Keratinocyte (primary cell): ENCODE measurements at regions not wholly inside any gene's neighbourhood (a gene's known extent, or its start where the extent isn't known, plus 50 kb on each side); places are given as distances from the start of the nearest gene placed in this dataset.

ENCODE experiments used
- EZH2 ChIP-seq: IDR thresholded peaks from one replicate; pipeline ENCODE4 v1.6.1; 2012; ENCODE audit warnings: inconsistent platforms, mild to moderate bottlenecking, low read length, moderate library complexity
- TF ChIP-seq, protein P1 (sequence below), 3 experiments: IDR thresholded peaks in 1 of 3; conservative IDR thresholded peaks in 1 of 3; optimal IDR thresholded peaks in 1 of 3; 2 replicates in 2 of 3; 3 replicates in 1 of 3; pipeline versions ENCODE3 to v1.5.1; 2011; ENCODE audit warnings: low read length in 3 of 3, mild to moderate bottlenecking in 3 of 3, moderate library complexity in 2 of 3, control low read depth in 1 of 3, inconsistent platforms in 1 of 3; ENCODE audit not compliant: insufficient read depth in 2 of 3; ENCODE audit errors: extremely low read depth in 1 of 3

DNA sequence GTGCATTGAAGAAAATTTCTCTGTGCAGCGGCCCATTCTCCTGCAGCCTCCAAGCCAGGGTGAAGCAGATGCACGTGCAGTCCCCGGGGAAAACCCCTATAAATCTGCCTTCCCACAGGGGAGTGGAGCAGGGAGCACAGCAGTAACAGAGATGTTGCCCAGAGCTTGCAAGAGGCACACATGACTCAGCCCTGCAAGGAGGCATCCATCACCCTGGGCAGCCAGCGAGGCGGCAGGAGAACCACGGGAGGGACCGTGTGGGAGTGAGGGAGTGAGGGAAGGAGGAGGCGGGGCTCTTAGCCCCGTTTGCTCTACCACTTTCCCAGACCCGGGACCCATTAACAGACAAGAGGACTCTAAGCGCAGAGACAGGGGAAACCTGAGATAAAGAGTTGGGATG lies 96.2 kb upstream of the ARAP3 start:
- TF ChIP-seq, protein P1, sequence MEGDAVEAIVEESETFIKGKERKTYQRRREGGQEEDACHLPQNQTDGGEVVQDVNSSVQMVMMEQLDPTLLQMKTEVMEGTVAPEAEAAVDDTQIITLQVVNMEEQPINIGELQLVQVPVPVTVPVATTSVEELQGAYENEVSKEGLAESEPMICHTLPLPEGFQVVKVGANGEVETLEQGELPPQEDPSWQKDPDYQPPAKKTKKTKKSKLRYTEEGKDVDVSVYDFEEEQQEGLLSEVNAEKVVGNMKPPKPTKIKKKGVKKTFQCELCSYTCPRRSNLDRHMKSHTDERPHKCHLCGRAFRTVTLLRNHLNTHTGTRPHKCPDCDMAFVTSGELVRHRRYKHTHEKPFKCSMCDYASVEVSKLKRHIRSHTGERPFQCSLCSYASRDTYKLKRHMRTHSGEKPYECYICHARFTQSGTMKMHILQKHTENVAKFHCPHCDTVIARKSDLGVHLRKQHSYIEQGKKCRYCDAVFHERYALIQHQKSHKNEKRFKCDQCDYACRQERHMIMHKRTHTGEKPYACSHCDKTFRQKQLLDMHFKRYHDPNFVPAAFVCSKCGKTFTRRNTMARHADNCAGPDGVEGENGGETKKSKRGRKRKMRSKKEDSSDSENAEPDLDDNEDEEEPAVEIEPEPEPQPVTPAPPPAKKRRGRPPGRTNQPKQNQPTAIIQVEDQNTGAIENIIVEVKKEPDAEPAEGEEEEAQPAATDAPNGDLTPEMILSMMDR (optimal IDR thresholded peaks at IDR 0.05 in 1 of 3, IDR thresholded peaks at IDR 0.05 in 1 of 3, conservative IDR thresholded peaks at IDR 0.05 in 1 of 3; ENCODE audit: extremely low read depth in 1 of 3, insufficient read depth in 2 of 3, low read length in 3 of 3): no peak
- TF ChIP-seq EZH2: no peak
